Ascending aorta (tissue), 2 donors: ENCODE measurements at regions not wholly inside any gene's neighbourhood (a gene's known extent, or its start where the extent isn't known, plus 50 kb on each side); places are given as distances from the start of the nearest gene placed in this dataset.
"Not testable (repeated sequence)": the region's sequence is repeated elsewhere in the genome, so short reads cannot be mapped to it uniquely, and the experiment has no call there.

Experiments
- DNase-seq, 2 donors: peaks; one replicate each; pipeline ENCODE4 v3.0.0-alpha.2; 2019; ENCODE audit warnings: low spot score in 2 of 2
- H3K27ac ChIP-seq, 2 donors: fragments of 200-600 bp; sonication (generic); one replicate each; pipeline ENCODE4 v1.5.1; 2016 to 2017; ENCODE audit warnings: mild to moderate bottlenecking in 1 of 2
- H3K27me3 ChIP-seq: fragments of 200-600 bp; sonication (generic); one replicate; pipeline ENCODE4 v1.5.1; 2017
- H3K36me3 ChIP-seq, 2 donors: fragments of 200-600 bp; sonication (generic); one replicate each; pipeline ENCODE4 v1.5.1; 2016
- H3K4me1 ChIP-seq, 2 donors: fragments of 200-600 bp; sonication (generic); one replicate each; pipeline ENCODE4 v1.5.1; 2016 to 2017; ENCODE audit warnings: mild to moderate bottlenecking in 1 of 2
- H3K4me3 ChIP-seq, 2 donors: fragments of 200-600 bp; sonication (generic); one replicate each; pipeline ENCODE4 v1.5.1; 2016 to 2017; ENCODE audit warnings: mild to moderate bottlenecking in 1 of 2
- H3K9me3 ChIP-seq, 2 donors: fragments of 200-600 bp; sonication (generic); one replicate each; pipeline ENCODE4 v1.5.1; 2016
- intact Hi-C: fragments of 100-400 bp; cut with DNase I; formaldehyde crosslinking; loops from one replicate; pipeline ENCODE4 v1.15.1; 2023
- TF ChIP-seq, protein P1 (sequence below), 3 experiments: fragments of 200-600 bp in 2 of 3; fragments of 450-650 bp in 1 of 3; sonication (generic) in 2 of 3; IDR thresholded peaks; one replicate each; pipeline ENCODE4 v1.5.1; 2016 to 2019; ENCODE audit warnings: antibody characterized with exemption in 3 of 3, mild to moderate bottlenecking in 1 of 3, moderate library complexity in 1 of 3

GRCh38 chr2:224650815-224651439, 65.2 kb downstream of the CCDC195 start:
- Histone ChIP-seq H3K36me3 (no peaks in the 10 kb centered on the region), H3K9me3 (no peaks in the 10 kb centered on the region), H3K27me3 (no peaks in the 10 kb centered on the region), H3K4me1 (no peaks in the 10 kb centered on the region), H3K4me3 (no peak overlapping the region), H3K27ac (no peak overlapping the region)
- TF ChIP-seq, protein P1, sequence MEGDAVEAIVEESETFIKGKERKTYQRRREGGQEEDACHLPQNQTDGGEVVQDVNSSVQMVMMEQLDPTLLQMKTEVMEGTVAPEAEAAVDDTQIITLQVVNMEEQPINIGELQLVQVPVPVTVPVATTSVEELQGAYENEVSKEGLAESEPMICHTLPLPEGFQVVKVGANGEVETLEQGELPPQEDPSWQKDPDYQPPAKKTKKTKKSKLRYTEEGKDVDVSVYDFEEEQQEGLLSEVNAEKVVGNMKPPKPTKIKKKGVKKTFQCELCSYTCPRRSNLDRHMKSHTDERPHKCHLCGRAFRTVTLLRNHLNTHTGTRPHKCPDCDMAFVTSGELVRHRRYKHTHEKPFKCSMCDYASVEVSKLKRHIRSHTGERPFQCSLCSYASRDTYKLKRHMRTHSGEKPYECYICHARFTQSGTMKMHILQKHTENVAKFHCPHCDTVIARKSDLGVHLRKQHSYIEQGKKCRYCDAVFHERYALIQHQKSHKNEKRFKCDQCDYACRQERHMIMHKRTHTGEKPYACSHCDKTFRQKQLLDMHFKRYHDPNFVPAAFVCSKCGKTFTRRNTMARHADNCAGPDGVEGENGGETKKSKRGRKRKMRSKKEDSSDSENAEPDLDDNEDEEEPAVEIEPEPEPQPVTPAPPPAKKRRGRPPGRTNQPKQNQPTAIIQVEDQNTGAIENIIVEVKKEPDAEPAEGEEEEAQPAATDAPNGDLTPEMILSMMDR (IDR thresholded peaks at IDR 0.05), result peak; percentile 68 to 86 (median 82)
- intact Hi-C loops, result loop anchor here (1.0 kb wide), 1 partner anchor 294 kb away; no protein-coding TSS in a partner anchor
- DNase-seq, result no peak

DNA sequence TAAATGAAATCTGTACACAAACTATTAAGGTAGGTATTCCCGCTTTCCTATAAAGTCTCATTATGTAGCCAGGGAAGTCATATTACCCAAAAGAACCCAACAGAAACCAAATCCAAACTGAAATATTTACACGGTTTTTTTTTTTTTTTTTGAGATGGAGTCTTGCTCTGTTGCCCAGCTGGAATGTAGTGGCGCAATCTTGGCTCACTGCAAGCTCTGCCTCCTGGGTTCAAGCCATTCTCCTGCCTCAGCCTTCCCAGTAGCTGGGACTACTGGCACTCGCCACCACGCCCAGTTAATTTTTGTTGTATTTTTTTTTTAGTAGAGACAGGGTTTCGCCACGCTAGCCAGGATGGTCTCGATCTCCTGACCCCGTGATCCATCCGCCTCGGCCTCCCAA, 62.5 kb upstream of the CUL3 start:
- H3K27me3 ChIP-seq, H3K9me3 ChIP-seq, H3K36me3 ChIP-seq, DNase-seq, H3K4me3 ChIP-seq, intact Hi-C loops, H3K4me1 ChIP-seq, H3K27ac ChIP-seq: not testable (repeated sequence)

- intact Hi-C loops, result no loop called here
- TF ChIP-seq, protein P1 (IDR thresholded peaks at IDR 0.05), result peak in 2 of 3 experiments; percentile 15 to 37
These were observed 61.2 kb upstream of the CUL3 start for GRCh38 chr2:224646242-224646846.

GRCh38 chr2:224645722-224646121, 60.6 kb upstream of the CUL3 start:
- TF ChIP-seq, protein P1 (IDR thresholded peaks at IDR 0.05), result no peak
- Histone ChIP-seq H3K27ac (no peak overlapping the region), H3K27me3 (no peaks in the 10 kb centered on the region), H3K9me3 (no peaks in the 10 kb centered on the region), H3K4me3 (no peak overlapping the region), H3K4me1 (no peaks in the 10 kb centered on the region), H3K36me3 (no peaks in the 10 kb centered on the region)
- DNase-seq, result no peak
- intact Hi-C loops, result no loop called here

More at GRCh38 chr2:224646242-224646846, 61.2 kb upstream of the CUL3 start:
- Histone ChIP-seq H3K27ac (no peak overlapping the region), H3K27me3 (no peaks in the 10 kb centered on the region), H3K4me3 (no peak overlapping the region), H3K4me1 (no peaks in the 10 kb centered on the region), H3K9me3 (no peaks in the 10 kb centered on the region), H3K36me3 (no peaks in the 10 kb centered on the region)
- no peak for DNase-seq

DNA sequence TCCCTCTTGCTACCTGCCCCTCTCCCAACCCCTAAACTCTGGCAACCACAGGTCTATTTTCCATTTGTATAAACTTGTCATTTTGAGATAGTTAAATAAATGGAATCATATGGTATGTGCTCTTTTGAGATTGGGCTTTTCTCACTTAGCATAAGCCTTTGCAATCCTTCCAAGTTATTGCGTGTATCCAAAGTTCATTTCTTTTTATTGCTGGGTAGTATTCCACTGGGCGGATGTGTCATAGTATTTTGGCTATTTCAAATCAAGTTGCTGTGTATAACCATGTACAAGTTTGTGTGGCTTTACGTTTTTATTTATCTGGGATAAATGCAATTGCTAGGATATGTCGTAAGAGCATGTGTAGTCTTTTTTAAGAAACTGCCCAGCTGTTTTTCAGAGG, 55.5 kb upstream of the CUL3 start:
- H3K27me3 ChIP-seq, result no peaks in the 10 kb centered on the region
- no peaks in the 10 kb centered on the region for H3K9me3 ChIP-seq
- no peaks in the 10 kb centered on the region for H3K36me3 ChIP-seq
- H3K4me3 ChIP-seq, result no peak overlapping the region
- intact Hi-C loops, result no loop called here
- DNase-seq, result no peak
- no peak overlapping the region for H3K27ac ChIP-seq
- H3K4me1 ChIP-seq, result no peaks in the 10 kb centered on the region
- TF ChIP-seq, protein P1 (IDR thresholded peaks at IDR 0.05), result no peak

DNA sequence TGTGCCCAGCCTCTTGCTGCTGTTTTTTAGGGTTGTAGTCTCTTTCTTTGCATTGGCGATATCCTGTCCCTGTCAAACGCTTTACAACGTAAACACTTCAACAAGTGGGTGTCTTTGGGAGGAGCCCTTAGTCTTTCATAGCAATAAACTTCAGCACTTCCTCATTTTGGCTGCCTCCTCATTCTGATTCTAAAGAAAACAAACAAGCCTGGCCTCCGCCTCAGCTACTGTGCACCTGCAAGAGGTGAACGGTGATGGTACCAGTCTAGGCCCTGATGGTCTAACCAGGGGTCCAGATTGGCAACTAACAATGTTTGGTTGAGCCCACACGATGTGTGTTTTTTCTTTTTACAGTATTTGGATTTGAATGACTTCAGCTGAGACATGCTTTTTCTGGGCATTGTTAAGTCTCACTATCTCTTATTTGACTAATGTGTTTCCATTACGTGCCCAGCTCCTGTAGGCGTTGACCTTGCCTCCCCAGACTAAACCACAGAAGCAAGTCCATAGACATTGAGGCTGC, 53.2 kb upstream of the CUL3 start:
- H3K4me1 ChIP-seq, result no peaks in the 10 kb centered on the region
- no peaks in the 10 kb centered on the region for H3K9me3 ChIP-seq
- TF ChIP-seq, protein P1 (IDR thresholded peaks at IDR 0.05), result no peak
- no peaks in the 10 kb centered on the region for H3K27me3 ChIP-seq
- H3K4me3 ChIP-seq, result no peak overlapping the region
- no peak for DNase-seq
- H3K36me3 ChIP-seq, result no peaks in the 10 kb centered on the region
- intact Hi-C loops, result no loop called here
- H3K27ac ChIP-seq, result no peak overlapping the region
